Activated naive CD4-positive, alpha-beta T cell treated with anti-CD3 and anti-CD28 coated beads, Interleukin-2, amount 50 U/mL, for 72 hours (primary cell): ENCODE measurements at regions not wholly inside any gene's neighbourhood (a gene's known extent, or its start where the extent isn't known, plus 50 kb on each side); places are given as distances from the start of the nearest gene placed in this dataset.

ENCODE experiments used
- ATAC-seq, 2 donors: fragments of 150-1000 bp; cut with Tn5 transposase; 2 replicates each; pipeline ENCODE4 v1.10.0; 2021; ENCODE audit warnings: mild to moderate bottlenecking in 2 of 2, moderate library complexity in 2 of 2
- DNase-seq, 2 donors: peaks; one replicate each; pipeline ENCODE4 v3.0.0; 2021 to 2022; ENCODE audit warnings: low spot score in 2 of 2
- H3K27ac Mint-ChIP-seq, 2 donors: one replicate each; pipeline ENCODE4 v1.8.0; 2022; ENCODE audit warnings: mild to moderate bottlenecking in 2 of 2, mixed read lengths in 2 of 2
- H3K36me3 Mint-ChIP-seq, 2 donors: one replicate each; pipeline ENCODE4 v1.8.0; 2022; ENCODE audit warnings: mixed read lengths in 2 of 2
- H3K9me3 Mint-ChIP-seq, 2 donors: one replicate each; pipeline ENCODE4 v1.8.0; 2022; ENCODE audit warnings: mixed read lengths in 2 of 2

GRCh38 chr18:24734058-24734457 is 273.6 kb downstream of the HRH4 start:
- no peaks in the 10 kb centered on the region for H3K36me3 Mint-ChIP-seq
- no peak for DNase-seq
- H3K27ac Mint-ChIP-seq, result no peak overlapping the region
- ATAC-seq, result no peak
- H3K9me3 Mint-ChIP-seq, result no peaks in the 10 kb centered on the region

- H3K36me3 Mint-ChIP-seq, result no peaks in the 10 kb centered on the region
- ATAC-seq, result no peak
- H3K27ac Mint-ChIP-seq, result no peak overlapping the region
- no peak for DNase-seq
- H3K9me3 Mint-ChIP-seq, result no peaks in the 10 kb centered on the region
Measured at GRCh38 chr18:24735624-24736231, 275.3 kb downstream of the HRH4 start.

GRCh38 chr18:24736662-24737330 is 276.4 kb downstream of the HRH4 start:
- no peaks in the 10 kb centered on the region for H3K9me3 Mint-ChIP-seq
- H3K36me3 Mint-ChIP-seq, result no peaks in the 10 kb centered on the region
- H3K27ac Mint-ChIP-seq, result no peak overlapping the region
- ATAC-seq (no peak), DNase-seq (no peak)

- DNase-seq, result no peak
- no peaks in the 10 kb centered on the region for H3K9me3 Mint-ChIP-seq
Measured at GRCh38 chr18:24740829-24741228, 280.4 kb downstream of the HRH4 start.

GRCh38 chr18:24741321-24741720 is 280.9 kb downstream of the HRH4 start:
- Mint-ChIP-seq H3K9me3 (no peaks in the 10 kb centered on the region), H3K27ac (no peak overlapping the region), H3K36me3 (no peaks in the 10 kb centered on the region)
- ATAC-seq, result no peak
- DNase-seq, result no peak

More at GRCh38 chr18:24740829-24741228, 280.4 kb downstream of the HRH4 start:
- Mint-ChIP-seq H3K27ac (no peak overlapping the region), H3K36me3 (no peaks in the 10 kb centered on the region)
- no peak for ATAC-seq

- no peak for ATAC-seq
Measured at GRCh38 chr18:24741965-24742724, 281.7 kb downstream of the HRH4 start.

GRCh38 chr18:24754583-24755253 is 294.3 kb downstream of the HRH4 start:
- ATAC-seq (no peak), DNase-seq (no peak)
- H3K36me3 Mint-ChIP-seq, result no peaks in the 10 kb centered on the region
- no peak overlapping the region for H3K27ac Mint-ChIP-seq
- no peaks in the 10 kb centered on the region for H3K9me3 Mint-ChIP-seq

More at GRCh38 chr18:24741965-24742724, 281.7 kb downstream of the HRH4 start:
- Mint-ChIP-seq H3K27ac (no peak overlapping the region), H3K36me3 (no peaks in the 10 kb centered on the region), H3K9me3 (no peaks in the 10 kb centered on the region)
- no peak for DNase-seq

- DNase-seq, result no peak
- Mint-ChIP-seq H3K27ac (no peak overlapping the region), H3K9me3 (peaks cover 0 to 5% of the 10 kb centered on the region in 2 donors)
Measured at GRCh38 chr18:24756385-24756784, 295.9 kb downstream of the HRH4 start.

GRCh38 chr18:24757134-24757533 is 296.7 kb downstream of the HRH4 start:
- DNase-seq (no peak), ATAC-seq (no peak)
- Mint-ChIP-seq H3K27ac (no peak overlapping the region), H3K9me3 (peaks cover 0 to 10% of the 10 kb centered on the region in 2 donors), H3K36me3 (no peaks in the 10 kb centered on the region)

More at GRCh38 chr18:24756385-24756784, 295.9 kb downstream of the HRH4 start:
- no peak for ATAC-seq
- no peaks in the 10 kb centered on the region for H3K36me3 Mint-ChIP-seq

GRCh38 chr18:24761765-24762164 is 301.3 kb downstream of the HRH4 start:
- H3K9me3 Mint-ChIP-seq, result peaks cover 0 to 15% of the 10 kb centered on the region in 2 donors
- ATAC-seq (no peak), DNase-seq (no peak)
- H3K27ac Mint-ChIP-seq, result no peak overlapping the region
- H3K36me3 Mint-ChIP-seq, result no peaks in the 10 kb centered on the region

GRCh38 chr18:24762511-24762910 is 302.1 kb downstream of the HRH4 start:
- peaks cover 0 to 15% of the 10 kb centered on the region in 2 donors for H3K9me3 Mint-ChIP-seq
- H3K27ac Mint-ChIP-seq, result no peak overlapping the region
- no peaks in the 10 kb centered on the region for H3K36me3 Mint-ChIP-seq
- ATAC-seq, result no peak
- DNase-seq, result no peak

- DNase-seq, result no peak
- no peak overlapping the region for H3K27ac Mint-ChIP-seq
- H3K9me3 Mint-ChIP-seq, result peaks cover 0 to 15% of the 10 kb centered on the region in 2 donors
- no peaks in the 10 kb centered on the region for H3K36me3 Mint-ChIP-seq
- no peak for ATAC-seq
Measured at GRCh38 chr18:24763765-24764513, 303.5 kb downstream of the HRH4 start.

- ATAC-seq (no peak), DNase-seq (no peak)
- Mint-ChIP-seq H3K27ac (no peak overlapping the region), H3K9me3 (peaks cover 0 to 15% of the 10 kb centered on the region in 2 donors), H3K36me3 (no peaks in the 10 kb centered on the region)
Measured at GRCh38 chr18:24764766-24765165, 304.3 kb downstream of the HRH4 start.

GRCh38 chr18:24766376-24766775 is 305.9 kb downstream of the HRH4 start:
- Mint-ChIP-seq H3K36me3 (no peaks in the 10 kb centered on the region), H3K27ac (no peak overlapping the region)
- no peak for DNase-seq

GRCh38 chr18:24770311-24771024 is 310.0 kb downstream of the HRH4 start:
- H3K9me3 Mint-ChIP-seq, result no peaks in the 10 kb centered on the region
- no peak for DNase-seq
- H3K36me3 Mint-ChIP-seq, result no peaks in the 10 kb centered on the region
- no peak overlapping the region for H3K27ac Mint-ChIP-seq
- no peak for ATAC-seq

More at GRCh38 chr18:24766376-24766775, 305.9 kb downstream of the HRH4 start:
- H3K9me3 Mint-ChIP-seq, result peaks cover 0 to 10% of the 10 kb centered on the region in 2 donors
- no peak for ATAC-seq

- no peak for DNase-seq
- no peak overlapping the region for H3K27ac Mint-ChIP-seq
Measured at GRCh38 chr18:24771300-24771699, 310.9 kb downstream of the HRH4 start.

More at GRCh38 chr18:24771300-24771699, 310.9 kb downstream of the HRH4 start:
- no peak for ATAC-seq
- no peaks in the 10 kb centered on the region for H3K36me3 Mint-ChIP-seq
- H3K9me3 Mint-ChIP-seq, result no peaks in the 10 kb centered on the region
